ENCODE measurements at regions not wholly inside any gene's neighbourhood (a gene's known extent, or its start where the extent isn't known, plus 50 kb on each side); places are given as distances from the start of the nearest gene placed in this dataset.
"Not testable (repeated sequence)": the region's sequence is repeated elsewhere in the genome, so short reads cannot be mapped to it uniquely, and the experiment has no call there.

DNA sequence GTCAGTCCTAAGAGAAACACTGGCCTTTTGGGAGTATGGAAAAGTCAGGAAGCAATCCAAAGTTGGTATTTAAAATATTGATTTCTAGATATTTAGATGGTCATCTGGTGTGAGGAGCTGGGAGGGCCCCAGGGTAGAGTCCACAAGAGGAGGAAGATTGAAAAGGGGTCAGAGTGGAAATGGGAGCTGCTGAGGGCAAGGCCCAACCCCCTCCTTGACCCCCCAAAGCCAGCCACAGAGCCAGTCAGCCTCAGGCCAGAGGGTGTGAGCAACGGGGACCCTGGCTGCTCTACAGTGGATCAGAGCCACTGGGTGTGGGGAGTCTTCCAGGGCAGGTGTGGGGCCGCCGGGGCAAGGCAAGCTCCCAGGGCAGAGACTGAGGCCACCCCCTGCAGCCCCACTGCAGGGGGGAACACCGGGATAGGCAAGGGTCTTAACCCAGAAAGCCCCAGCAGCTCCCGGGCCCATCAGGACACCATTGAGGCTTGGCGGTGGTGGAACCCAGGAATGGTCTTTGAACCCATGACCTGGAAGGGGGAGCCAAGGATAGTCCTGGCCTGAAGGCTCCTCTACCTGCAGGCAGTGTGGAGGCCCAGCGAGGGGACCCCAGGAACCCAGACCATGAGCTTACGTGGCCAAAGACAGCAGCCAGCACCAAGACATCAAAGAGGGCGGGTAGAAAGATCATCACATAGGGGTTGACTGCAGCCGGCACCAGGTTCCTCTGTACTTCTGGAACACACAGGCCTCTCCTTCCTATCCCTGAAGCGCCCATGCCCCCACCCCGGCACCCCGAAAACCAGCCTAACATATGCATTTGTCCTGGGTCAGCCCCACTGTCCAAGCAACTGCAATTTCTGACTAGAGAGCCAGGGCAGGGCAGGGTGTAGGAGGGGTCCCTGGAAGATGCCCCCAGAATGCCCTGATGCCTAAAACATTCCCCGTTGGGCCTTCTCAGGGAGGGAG lies 51.3 kb upstream of the CSPG4 start:
- DNase-seq, result not testable (repeated sequence)

DNA sequence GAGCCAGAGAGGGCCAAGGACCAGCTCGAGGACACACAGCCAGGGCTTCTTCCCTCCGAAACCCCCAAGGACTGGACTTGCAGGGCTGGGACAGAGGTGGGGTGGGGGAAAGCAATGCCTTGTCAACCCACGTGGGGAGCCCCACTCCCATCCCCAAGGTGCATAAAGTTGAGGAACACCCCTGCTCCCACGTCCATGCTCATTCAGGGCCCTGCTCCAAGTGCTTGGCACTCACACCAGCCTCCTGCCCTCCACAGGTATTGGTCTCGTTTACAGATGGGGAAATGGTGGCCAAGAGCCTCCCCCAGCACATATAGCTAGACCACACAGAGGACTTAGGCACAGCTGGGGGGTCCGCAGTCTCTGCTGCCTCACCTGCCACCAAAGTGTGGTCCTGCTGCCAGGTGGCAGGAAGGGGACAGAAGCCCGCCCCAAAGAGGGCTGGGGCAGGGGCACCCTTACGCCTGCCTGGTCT lies 50.5 kb upstream of the CSPG4 start:
- DNase-seq, result no peak

Measured in CD4-positive, alpha-beta T cell treated with Interleukin-17A for 4 hours (primary cell).